ENCODE measurements at regions not wholly inside any gene's neighbourhood (a gene's known extent, or its start where the extent isn't known, plus 50 kb on each side); places are given as distances from the start of the nearest gene placed in this dataset.
A peak's percentile ranks its signal among the peaks of the same experiment; 100 is the strongest.

GRCh38 chr5:72667708-72668107 is 148.8 kb upstream of the TNPO1 start:
- TF ChIP-seq CTCF (IDR thresholded peaks at IDR 0.05; ENCODE audit: insufficient read depth, low read length): no peak
- no peak overlapping the region for H3K4me3 ChIP-seq (ENCODE audit: low read depth, low read length)
- no peak for DNase-seq (ENCODE audit: low read depth)

GRCh38 chr5:72662936-72663335 is 153.5 kb upstream of the TNPO1 start:
- TF ChIP-seq CTCF (IDR thresholded peaks at IDR 0.05; ENCODE audit: insufficient read depth, low read length): no peak
- H3K4me3 ChIP-seq (ENCODE audit: low read depth, low read length): no peak overlapping the region
- no peak for DNase-seq (ENCODE audit: low read depth)

- no peak for TF ChIP-seq CTCF (IDR thresholded peaks at IDR 0.05; ENCODE audit: insufficient read depth, low read length)
- H3K4me3 ChIP-seq (ENCODE audit: low read depth, low read length): no peak overlapping the region
- DNase-seq (ENCODE audit: low read depth): peak; percentile 12
Observed at GRCh38 chr5:72662305-72662704, 154.2 kb upstream of the TNPO1 start.

GRCh38 chr5:72661405-72661804 is 154.2 kb upstream of the ZNF366 start:
- DNase-seq (ENCODE audit: low read depth): peak; percentile 5
- no peak for TF ChIP-seq CTCF (IDR thresholded peaks at IDR 0.05; ENCODE audit: insufficient read depth, low read length)
- H3K4me3 ChIP-seq (ENCODE audit: low read depth, low read length): no peak overlapping the region

- no peak for DNase-seq (ENCODE audit: low read depth)
- H3K4me3 ChIP-seq (ENCODE audit: low read depth, low read length): no peak overlapping the region
- TF ChIP-seq CTCF (IDR thresholded peaks at IDR 0.05; ENCODE audit: insufficient read depth, low read length): no peak
Observed at GRCh38 chr5:72659726-72660125, 152.5 kb upstream of the ZNF366 start.

- H3K4me3 ChIP-seq (ENCODE audit: low read depth, low read length): no peak overlapping the region
- peak; percentile 26 for DNase-seq (ENCODE audit: low read depth)
- no peak for TF ChIP-seq CTCF (IDR thresholded peaks at IDR 0.05; ENCODE audit: insufficient read depth, low read length)
Observed at GRCh38 chr5:72658761-72659540, 151.7 kb upstream of the ZNF366 start.

GRCh38 chr5:72658161-72658560 is 151.0 kb upstream of the ZNF366 start:
- no peak for DNase-seq (ENCODE audit: low read depth)
- no peak overlapping the region for H3K4me3 ChIP-seq (ENCODE audit: low read depth, low read length)
- no peak for TF ChIP-seq CTCF (IDR thresholded peaks at IDR 0.05; ENCODE audit: insufficient read depth, low read length)
